ENCODE measurements at regions not wholly inside any gene's neighbourhood (a gene's known extent, or its start where the extent isn't known, plus 50 kb on each side); places are given as distances from the start of the nearest gene placed in this dataset.

- Histone ChIP-seq H3K4me1 (ENCODE audit: control insufficient read depth, extremely low read depth, insufficient read depth, low read length) (no peaks in the 10 kb centered on the region), H3K4me2 (ENCODE audit: control insufficient read depth, extremely low read depth, insufficient read depth, low read depth, low read length) (no peak overlapping the region), H3K9ac (ENCODE audit: control insufficient read depth, extremely low read depth, insufficient read depth, low read length) (no peak overlapping the region), H3K4me3 (ENCODE audit: control insufficient read depth in 2 of 3, extremely low read depth in 1 of 3, insufficient read depth in 2 of 3, low read depth in 1 of 3, low read length in 3 of 3) (no peak overlapping the region), H2AFZ (ENCODE audit: control insufficient read depth, low read length) (no peak overlapping the region), H3K9me1 (ENCODE audit: control insufficient read depth, extremely low read depth, insufficient read depth, low read length) (no peaks in the 10 kb centered on the region), H3K27ac (ENCODE audit: control insufficient read depth, insufficient read depth, low read length) (no peak overlapping the region), H3K9me3 (ENCODE audit: control insufficient read depth, low read depth, low read length) (no peaks in the 10 kb centered on the region), H3K36me3 (ENCODE audit: control insufficient read depth in 2 of 2, extremely low read depth in 1 of 2, insufficient read depth in 2 of 2, low read length in 2 of 2) (no peaks in the 10 kb centered on the region), H3K79me2 (ENCODE audit: control insufficient read depth, insufficient read depth, low read length) (no peaks in the 10 kb centered on the region), H3K27me3 (ENCODE audit: control insufficient read depth, extremely low read depth, insufficient read depth, low read length) (no peaks in the 10 kb centered on the region), H4K20me1 (ENCODE audit: control insufficient read depth, extremely low read depth, insufficient read depth, low read length) (no peaks in the 10 kb centered on the region)
- DNase-seq (ENCODE audit: low read depth, low spot score) (no peak), FAIRE-seq (no peak)
- dilution Hi-C loops (cut with MboI; ENCODE audit: extremely low pct_ligation_motif_present, low sequenced_read_pairs): no loop called here
- TF ChIP-seq EZH2 (IDR thresholded peaks at IDR 0.05; ENCODE audit: low read length) (no peak), CTCF (optimal IDR thresholded peaks at IDR 0.05 in 1 of 3, IDR thresholded peaks at IDR 0.05 in 1 of 3, conservative IDR thresholded peaks at IDR 0.05 in 1 of 3; ENCODE audit: extremely low read depth in 1 of 3, insufficient read depth in 2 of 3, low read length in 3 of 3) (no peak)
These were observed 285.3 kb upstream of the RARB start for GRCh38 chr3:25142609-25143355.

GRCh38 chr3:25143356-25144025 lies 284.6 kb upstream of the RARB start:
- Histone ChIP-seq H3K27me3 (ENCODE audit: control insufficient read depth, extremely low read depth, insufficient read depth, low read length) (no peaks in the 10 kb centered on the region), H3K9me3 (ENCODE audit: control insufficient read depth, low read depth, low read length) (no peaks in the 10 kb centered on the region), H4K20me1 (ENCODE audit: control insufficient read depth, extremely low read depth, insufficient read depth, low read length) (no peaks in the 10 kb centered on the region), H3K79me2 (ENCODE audit: control insufficient read depth, insufficient read depth, low read length) (no peaks in the 10 kb centered on the region), H3K27ac (ENCODE audit: control insufficient read depth, insufficient read depth, low read length) (no peak overlapping the region), H3K4me2 (ENCODE audit: control insufficient read depth, extremely low read depth, insufficient read depth, low read depth, low read length) (no peak overlapping the region), H3K4me1 (ENCODE audit: control insufficient read depth, extremely low read depth, insufficient read depth, low read length) (no peaks in the 10 kb centered on the region), H3K9me1 (ENCODE audit: control insufficient read depth, extremely low read depth, insufficient read depth, low read length) (no peaks in the 10 kb centered on the region), H3K9ac (ENCODE audit: control insufficient read depth, extremely low read depth, insufficient read depth, low read length) (no peak overlapping the region), H3K36me3 (ENCODE audit: control insufficient read depth in 2 of 2, extremely low read depth in 1 of 2, insufficient read depth in 2 of 2, low read length in 2 of 2) (no peaks in the 10 kb centered on the region), H3K4me3 (ENCODE audit: control insufficient read depth in 2 of 3, extremely low read depth in 1 of 3, insufficient read depth in 2 of 3, low read depth in 1 of 3, low read length in 3 of 3) (no peak overlapping the region), H2AFZ (ENCODE audit: control insufficient read depth, low read length) (no peak overlapping the region)
- DNase-seq (ENCODE audit: low read depth, low spot score): no peak
- no peak for TF ChIP-seq EZH2 (IDR thresholded peaks at IDR 0.05; ENCODE audit: low read length)
- TF ChIP-seq CTCF (optimal IDR thresholded peaks at IDR 0.05 in 1 of 3, IDR thresholded peaks at IDR 0.05 in 1 of 3, conservative IDR thresholded peaks at IDR 0.05 in 1 of 3; ENCODE audit: extremely low read depth in 1 of 3, insufficient read depth in 2 of 3, low read length in 3 of 3): no peak
- dilution Hi-C loops (cut with MboI; ENCODE audit: extremely low pct_ligation_motif_present, low sequenced_read_pairs): no loop called here
- no peak for FAIRE-seq
